ENCODE measurements at regions not wholly inside any gene's neighbourhood (a gene's known extent, or its start where the extent isn't known, plus 50 kb on each side); places are given as distances from the start of the nearest gene placed in this dataset.
A peak's percentile ranks its signal among the peaks of the same experiment; 100 is the strongest.

GRCh38 chr18:55166260-55166598, 207.0 kb upstream of the CCDC68 start:
- DNase-seq = no peak

- peak; percentile 13 for DNase-seq
These were observed 204.3 kb upstream of the CCDC68 start for GRCh38 chr18:55163550-55163949.

GRCh38 chr18:55161916-55162315, 202.7 kb upstream of the CCDC68 start:
- DNase-seq = no peak

- DNase-seq = no peak
These were observed 199.8 kb upstream of the CCDC68 start for GRCh38 chr18:55159027-55159426.

GRCh38 chr18:55158570-55158969, 199.3 kb upstream of the CCDC68 start:
- no peak for DNase-seq

GRCh38 chr18:55153346-55153745, 194.1 kb upstream of the CCDC68 start:
- no peak for DNase-seq

- DNase-seq = no peak
These were observed 193.5 kb upstream of the CCDC68 start for GRCh38 chr18:55152801-55153200.

GRCh38 chr18:55149994-55150393, 190.7 kb upstream of the CCDC68 start:
- DNase-seq = no peak

- DNase-seq = no peak
These were observed 188.5 kb upstream of the CCDC68 start for GRCh38 chr18:55147791-55148190.

- DNase-seq = no peak
These were observed 185.1 kb upstream of the CCDC68 start for GRCh38 chr18:55144193-55144930.

GRCh38 chr18:55142410-55142809, 183.1 kb upstream of the CCDC68 start:
- no peak for DNase-seq

- no peak for DNase-seq
These were observed 182.1 kb upstream of the CCDC68 start for GRCh38 chr18:55141318-55141717.

GRCh38 chr18:55139836-55140235, 180.6 kb upstream of the CCDC68 start:
- no peak for DNase-seq

GRCh38 chr18:55139307-55139706, 180.0 kb upstream of the CCDC68 start:
- no peak for DNase-seq

- DNase-seq = no peak
These were observed 179.1 kb upstream of the CCDC68 start for GRCh38 chr18:55138401-55138800.

GRCh38 chr18:55137602-55138001, 178.3 kb upstream of the CCDC68 start:
- no peak for DNase-seq

- no peak for DNase-seq
These were observed 177.6 kb upstream of the CCDC68 start for GRCh38 chr18:55136864-55137263.

- DNase-seq = no peak
These were observed 177.0 kb upstream of the CCDC68 start for GRCh38 chr18:55136258-55136657.

- DNase-seq = no peak
These were observed 174.1 kb upstream of the CCDC68 start for GRCh38 chr18:55133378-55133777.

- no peak for DNase-seq
These were observed 169.2 kb upstream of the CCDC68 start for GRCh38 chr18:55128437-55128836.

GRCh38 chr18:55124078-55124763, 165.0 kb upstream of the CCDC68 start:
- no peak for DNase-seq

- no peak for DNase-seq
These were observed 164.1 kb upstream of the CCDC68 start for GRCh38 chr18:55123361-55123760.

GRCh38 chr18:55121397-55122170, 162.3 kb upstream of the CCDC68 start:
- DNase-seq = no peak

GRCh38 chr18:55120896-55121295, 161.6 kb upstream of the CCDC68 start:
- no peak for DNase-seq

Data from hematopoietic multipotent progenitor cell treated with erythropoietin and hydrocortisone succinate and interleukin-3 and kit ligand, for 8 days (in vitro differentiated cells).